ENCODE measurements at regions not wholly inside any gene's neighbourhood (a gene's known extent, or its start where the extent isn't known, plus 50 kb on each side); places are given as distances from the start of the nearest gene placed in this dataset.

DNA sequence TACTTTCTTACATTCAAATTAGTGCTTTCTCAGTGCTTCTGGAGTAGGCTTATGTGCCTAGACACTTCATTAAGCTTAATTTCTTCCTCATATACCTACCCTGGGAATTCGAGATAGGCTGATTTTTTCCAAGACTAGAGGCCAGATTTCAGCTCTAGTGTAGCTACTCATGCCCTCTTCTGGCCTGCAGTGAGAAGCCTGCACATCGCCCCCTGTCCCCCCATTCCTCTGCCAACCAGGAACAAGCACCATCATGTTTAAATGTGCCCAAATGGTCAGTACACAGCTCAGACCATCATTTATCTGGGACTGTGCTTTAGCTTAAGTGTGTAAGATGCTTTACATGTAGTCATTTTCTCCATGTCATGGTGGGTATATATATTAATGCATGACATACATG is 1218.8 kb upstream of the LRRTM1 start:
- TF ChIP-seq GATA2 (IDR thresholded peaks at IDR 0.05; ENCODE audit: low read depth, low read length) (no peak), GATA3 (IDR thresholded peaks at IDR 0.05; ENCODE audit: low read depth, low read length) (no peak)

Measured in SH-SY5Y (cell line).